Activated CD8-positive, alpha-beta memory T cell treated with anti-CD3 and anti-CD28 coated beads, Interleukin-2, amount 10 ng/mL, durations not matched to agents 7 days and 5 days (primary cell): ENCODE measurements at regions not wholly inside any gene's neighbourhood (a gene's known extent, or its start where the extent isn't known, plus 50 kb on each side); places are given as distances from the start of the nearest gene placed in this dataset.

Source experiments
- ATAC-seq: fragments of 150-1000 bp; cut with Tn5 transposase; one replicate; pipeline ENCODE4 v1.10.0; 2021; ENCODE audit warnings: moderate library complexity
- CTCF ChIA-PET: fragments of 350-600 bp; sonication (Branson Sonifier 250); formaldehyde crosslinking; loops from one replicate; lab custom pipeline; 2021; ENCODE audit warnings: antibody characterized with exemption; lab: Charles Lee
- DNase-seq: peaks from one replicate; pipeline ENCODE4 v3.0.0-alpha.2; 2020
- H3K27ac Mint-ChIP-seq: one replicate; pipeline ENCODE4 v1.8.0; 2021; ENCODE audit warnings: mild to moderate bottlenecking, mixed read lengths
- H3K27me3 Mint-ChIP-seq: one replicate; pipeline ENCODE4 v1.8.0; 2021; ENCODE audit warnings: mixed read lengths
- H3K36me3 Mint-ChIP-seq: one replicate; pipeline ENCODE4 v1.8.0; 2021; ENCODE audit warnings: mild to moderate bottlenecking, mixed read lengths
- H3K4me1 Mint-ChIP-seq: one replicate; pipeline ENCODE4 v1.8.0; 2021; ENCODE audit warnings: mixed read lengths
- H3K4me3 Mint-ChIP-seq: one replicate; pipeline ENCODE4 v1.8.0; 2021; ENCODE audit warnings: mild to moderate bottlenecking, moderate library complexity, mixed read lengths
- H3K9me3 Mint-ChIP-seq: one replicate; pipeline ENCODE4 v1.8.0; 2022; ENCODE audit warnings: low read depth, mixed read lengths

DNA sequence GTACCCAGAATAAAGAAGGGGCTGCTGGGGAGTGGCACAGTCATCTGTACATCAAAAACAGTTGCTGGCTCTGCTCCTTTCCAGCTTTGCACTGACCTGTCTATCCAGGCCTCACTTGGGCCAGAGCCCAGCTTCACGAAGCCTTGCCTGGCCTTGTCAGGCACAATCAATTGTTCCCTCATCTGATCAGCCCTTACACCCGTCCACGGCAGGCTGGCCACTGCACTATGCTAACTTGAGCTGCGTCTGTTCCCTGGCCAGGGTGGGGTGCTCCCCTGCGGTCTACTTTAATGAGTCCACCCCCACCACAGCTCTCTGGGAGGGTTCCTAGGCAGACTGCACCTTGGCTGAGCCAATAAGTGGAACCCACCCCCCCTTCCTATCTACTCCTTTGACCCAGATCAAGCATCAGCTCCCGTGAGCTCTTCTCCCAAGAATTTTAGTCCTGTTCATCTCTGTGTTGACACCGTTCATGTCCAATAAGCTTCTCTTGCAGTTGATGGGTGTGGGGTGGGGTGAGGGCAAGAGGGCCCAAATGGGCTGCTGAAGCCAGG is 74.3 kb upstream of the MLN start:
- Mint-ChIP-seq H3K4me3 (no peak overlapping the region), H3K27me3 (peaks cover 18% of the 10 kb centered on the region), H3K27ac (peak overlapping the region; percentile 21), H3K9me3 (no peaks in the 10 kb centered on the region), H3K4me1 (peaks cover 4% of the 10 kb centered on the region), H3K36me3 (no peaks in the 10 kb centered on the region)
- no peak for DNase-seq
- CTCF ChIA-PET = interaction anchor here (1.4 to 1.6 kb wide), 2 partner anchors 17 to 21 kb away, joined by 4 read pairs; no protein-coding TSS in a partner anchor
- no peak for ATAC-seq

DNA sequence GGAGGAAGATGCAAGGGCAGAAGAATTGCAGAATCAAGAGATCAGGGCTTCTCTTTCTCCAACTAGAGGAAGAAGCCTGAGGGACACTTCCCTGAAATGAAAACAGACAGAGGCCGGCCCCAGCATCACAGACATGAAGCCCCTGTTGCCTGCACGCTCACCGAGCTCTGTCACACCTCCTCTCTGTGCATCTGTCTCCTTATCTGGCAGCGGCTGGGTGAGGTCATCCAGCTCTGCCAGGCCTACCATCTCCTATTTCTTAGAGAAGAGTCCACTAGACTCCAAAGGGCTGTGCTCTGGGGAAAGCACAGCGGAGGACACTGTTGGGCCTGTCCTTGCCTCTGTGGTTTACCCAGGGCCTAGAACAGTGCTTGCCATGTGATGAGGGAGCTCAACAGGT is 71.9 kb upstream of the MLN start:
- Mint-ChIP-seq H3K36me3 (no peaks in the 10 kb centered on the region), H3K9me3 (no peaks in the 10 kb centered on the region), H3K27me3 (peaks cover 11% of the 10 kb centered on the region), H3K4me3 (no peak overlapping the region), H3K27ac (no peak overlapping the region), H3K4me1 (peaks cover 4% of the 10 kb centered on the region)
- DNase-seq (no peak), ATAC-seq (no peak)
- CTCF ChIA-PET = interaction anchor here (0.6 to 1.1 kb wide), 3 partner anchors 9 to 131 kb away, joined by 3 to 5 read pairs (median 3); no protein-coding TSS in a partner anchor

DNA sequence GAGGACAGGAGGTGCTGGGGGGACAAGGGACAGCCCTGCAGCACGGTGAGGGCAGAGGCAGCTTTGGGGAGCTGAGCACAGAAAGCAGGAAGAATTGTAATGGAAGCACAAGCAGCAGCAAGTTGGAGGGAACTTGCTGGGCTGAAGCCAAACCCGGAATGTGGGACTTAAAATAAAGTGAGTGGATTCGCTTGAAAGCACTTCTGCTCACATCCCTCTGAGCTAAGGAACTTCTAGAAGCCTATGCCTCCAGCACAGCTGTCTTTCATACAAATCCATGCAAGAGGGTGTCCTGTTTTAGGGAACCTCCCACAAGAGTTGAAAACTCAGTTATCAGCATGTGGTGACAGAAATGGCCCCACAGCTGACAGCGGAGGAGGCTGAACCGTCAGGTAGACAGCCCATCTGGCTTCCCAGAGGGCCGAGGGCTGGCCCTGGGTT is 71.4 kb upstream of the MLN start:
- ATAC-seq = no peak
- no peaks in the 10 kb centered on the region for H3K9me3 Mint-ChIP-seq
- peaks cover 4% of the 10 kb centered on the region for H3K4me1 Mint-ChIP-seq
- no peak for DNase-seq
- H3K36me3 Mint-ChIP-seq = no peaks in the 10 kb centered on the region
- H3K27me3 Mint-ChIP-seq = peaks cover 11% of the 10 kb centered on the region
- H3K4me3 Mint-ChIP-seq = no peak overlapping the region
- no peak overlapping the region for H3K27ac Mint-ChIP-seq
- CTCF ChIA-PET = interaction anchor here (0.6 to 1.2 kb wide), 2 partner anchors 14 to 126 kb away, joined by 4 to 5 read pairs; no protein-coding TSS in a partner anchor

GRCh38 chr6:33874136-33874760 is 70.4 kb upstream of the MLN start:
- Mint-ChIP-seq H3K27me3 (peaks cover 17% of the 10 kb centered on the region), H3K9me3 (no peaks in the 10 kb centered on the region), H3K27ac (no peak overlapping the region), H3K4me3 (no peak overlapping the region), H3K4me1 (peaks cover 4% of the 10 kb centered on the region), H3K36me3 (no peaks in the 10 kb centered on the region)
- ATAC-seq (no peak), DNase-seq (no peak)
- CTCF ChIA-PET = interaction anchor here (1.2 kb wide), 1 partner anchor 15 kb away, joined by 4 read pairs; no protein-coding TSS in a partner anchor

GRCh38 chr6:33872761-33873160 is 69.0 kb upstream of the MLN start:
- no peak overlapping the region for H3K4me3 Mint-ChIP-seq
- H3K27me3 Mint-ChIP-seq = peaks cover 20% of the 10 kb centered on the region
- DNase-seq (no peak), ATAC-seq (no peak)
- peaks cover 4% of the 10 kb centered on the region for H3K4me1 Mint-ChIP-seq
- CTCF ChIA-PET = no interaction called here
- no peaks in the 10 kb centered on the region for H3K9me3 Mint-ChIP-seq
- H3K27ac Mint-ChIP-seq = no peak overlapping the region
- no peaks in the 10 kb centered on the region for H3K36me3 Mint-ChIP-seq

DNA sequence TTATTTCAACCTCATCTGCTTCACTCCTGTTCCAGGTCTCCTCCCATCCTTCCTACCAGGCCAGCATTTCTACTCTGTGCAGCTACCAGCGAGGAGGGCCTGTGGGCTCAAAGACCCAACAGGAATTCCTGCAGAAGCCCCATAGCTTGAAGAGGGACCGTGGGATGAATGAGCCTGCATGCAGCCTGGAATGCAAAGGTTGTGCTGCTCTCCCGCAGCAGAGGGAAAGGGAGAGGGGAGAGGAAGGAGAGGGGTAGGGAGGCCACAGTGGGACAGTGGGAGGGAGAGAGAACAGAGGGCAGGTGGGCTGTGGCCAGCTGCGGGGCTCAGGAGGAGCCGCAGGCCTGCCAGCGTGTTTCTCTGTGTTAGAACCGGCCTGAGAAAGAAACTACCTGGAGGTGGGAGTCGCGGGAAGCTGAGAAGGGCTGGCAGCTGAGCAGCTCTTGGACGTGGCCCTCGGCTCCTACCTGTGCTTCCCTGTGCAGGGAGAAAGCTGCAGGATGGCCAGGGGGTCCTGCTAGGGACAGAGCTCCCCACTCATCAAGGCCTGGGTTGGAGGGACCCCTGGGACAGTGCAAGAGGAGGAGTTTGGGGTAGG is 66.1 kb upstream of the MLN start:
- H3K9me3 Mint-ChIP-seq = peaks cover 12% of the 10 kb centered on the region

DNA sequence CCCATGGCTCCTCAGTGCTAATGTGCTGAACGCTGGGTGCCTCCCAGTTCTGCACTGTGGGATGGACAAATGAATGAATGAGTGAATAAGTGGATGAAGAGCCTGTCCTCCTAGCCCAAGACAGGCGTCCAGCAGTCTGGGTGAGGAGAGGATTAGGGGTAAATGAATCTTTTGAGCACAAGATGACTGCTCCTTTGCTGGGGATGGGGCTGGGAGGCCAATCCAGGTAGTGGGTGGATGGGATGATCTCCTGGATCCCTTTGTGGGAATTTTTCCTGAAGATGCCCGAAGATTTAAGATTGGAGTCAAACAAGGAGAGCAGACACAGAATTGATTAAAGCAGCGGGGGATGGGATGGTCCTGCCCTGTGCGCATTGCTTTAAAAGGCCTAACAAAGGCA is 65.3 kb upstream of the MLN start:
- Mint-ChIP-seq H3K36me3 (peaks cover 12% of the 10 kb centered on the region), H3K9me3 (peaks cover 12% of the 10 kb centered on the region), H3K4me1 (peaks cover 6% of the 10 kb centered on the region), H3K27me3 (peaks cover 23% of the 10 kb centered on the region), H3K4me3 (no peak overlapping the region), H3K27ac (no peak overlapping the region)
- CTCF ChIA-PET = interaction anchor here (0.8 to 1.2 kb wide), 2 partner anchors 8 to 18 kb away, joined by 3 to 4 read pairs; no protein-coding TSS in a partner anchor
- no peak for DNase-seq
- no peak for ATAC-seq

More for the DNA sequence above, 66.1 kb upstream of the MLN start:
- ATAC-seq (no peak), DNase-seq (no peak)
- CTCF ChIA-PET = no interaction called here
- peaks cover 3% of the 10 kb centered on the region for H3K4me1 Mint-ChIP-seq
- H3K27ac Mint-ChIP-seq = no peak overlapping the region
- H3K27me3 Mint-ChIP-seq = peaks cover 25% of the 10 kb centered on the region
- no peak overlapping the region for H3K4me3 Mint-ChIP-seq
- H3K36me3 Mint-ChIP-seq = peaks cover 11% of the 10 kb centered on the region

DNA sequence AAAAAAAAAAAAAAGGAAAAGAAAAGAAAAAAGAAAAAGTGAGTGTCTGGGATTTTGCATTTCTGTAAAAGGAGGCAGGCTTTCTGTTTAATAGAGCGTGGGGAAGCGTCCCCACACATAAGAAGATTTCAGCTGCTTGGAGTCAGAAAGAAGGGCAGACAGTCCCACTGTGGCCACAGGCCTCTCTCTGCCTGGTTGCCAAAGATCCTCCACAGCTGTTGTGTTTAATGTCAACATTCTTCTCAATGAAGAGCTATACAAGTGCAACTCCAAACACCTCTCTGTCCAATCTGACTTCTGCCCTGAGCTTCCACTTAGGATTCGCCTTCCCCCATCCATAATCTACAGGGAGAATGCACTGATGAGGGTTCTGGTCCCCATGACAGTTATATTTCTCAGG is 64.3 kb upstream of the MLN start:
- CTCF ChIA-PET = interaction anchor here (1.2 kb wide), 1 partner anchor 17 kb away, joined by 4 read pairs; no protein-coding TSS in a partner anchor
- Mint-ChIP-seq H3K27me3 (peaks cover 20% of the 10 kb centered on the region), H3K9me3 (peaks cover 12% of the 10 kb centered on the region), H3K36me3 (peaks cover 14% of the 10 kb centered on the region), H3K27ac (no peak overlapping the region), H3K4me1 (peaks cover 16% of the 10 kb centered on the region), H3K4me3 (no peak overlapping the region)
- ATAC-seq (no peak), DNase-seq (no peak)

DNA sequence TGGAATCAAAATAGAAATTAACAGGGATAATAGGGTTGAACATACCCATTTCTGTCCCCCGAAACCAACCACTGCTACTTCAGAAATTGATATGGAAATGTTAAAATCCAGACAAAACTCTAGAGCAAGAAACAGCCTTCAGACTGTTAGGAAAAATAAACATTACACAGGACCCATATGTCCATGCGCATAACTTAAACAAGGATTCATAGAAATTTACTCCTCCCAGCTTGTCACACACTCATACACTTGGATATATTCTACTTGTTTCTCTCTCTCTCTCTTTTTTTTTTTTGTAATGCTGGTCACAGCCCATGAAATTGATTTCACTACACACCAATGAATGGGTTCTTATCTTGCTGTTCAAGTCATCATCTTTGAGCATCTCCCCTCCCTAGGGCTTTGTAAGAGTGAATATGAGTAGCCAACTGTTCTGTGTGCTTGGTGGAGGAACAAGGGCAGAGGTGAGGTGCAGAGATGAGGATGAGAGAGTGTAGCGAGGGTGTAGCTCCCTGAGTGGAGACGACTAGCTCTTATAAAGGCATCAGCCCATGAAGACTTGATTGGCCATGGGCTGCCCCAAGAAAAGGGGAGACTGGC is 61.8 kb upstream of the MLN start:
- peaks cover 14% of the 10 kb centered on the region for H3K36me3 Mint-ChIP-seq
- peaks cover 16% of the 10 kb centered on the region for H3K27me3 Mint-ChIP-seq
- H3K9me3 Mint-ChIP-seq = peaks cover 12% of the 10 kb centered on the region
- peaks cover 41% of the 10 kb centered on the region for H3K4me1 Mint-ChIP-seq
- CTCF ChIA-PET = interaction anchor here (1.1 kb wide), 1 partner anchor 8 kb away, joined by 4 read pairs; no protein-coding TSS in a partner anchor
- DNase-seq (no peak), ATAC-seq (no peak)
- no peak overlapping the region for H3K27ac Mint-ChIP-seq
- H3K4me3 Mint-ChIP-seq = no peak overlapping the region

- Mint-ChIP-seq H3K27ac (no peak overlapping the region), H3K4me3 (no peak overlapping the region), H3K36me3 (peaks cover 14% of the 10 kb centered on the region), H3K4me1 (peaks cover 53% of the 10 kb centered on the region), H3K27me3 (peaks cover 7% of the 10 kb centered on the region), H3K9me3 (peaks cover 12% of the 10 kb centered on the region)
- ATAC-seq = no peak
- CTCF ChIA-PET = interaction anchor here (0.8 kb wide), 1 partner anchor 26 kb away, joined by 3 read pairs; no protein-coding TSS in a partner anchor
- peak; percentile 51 for DNase-seq
Observed at GRCh38 chr6:33863723-33864440, 60.1 kb upstream of the MLN start.

DNA sequence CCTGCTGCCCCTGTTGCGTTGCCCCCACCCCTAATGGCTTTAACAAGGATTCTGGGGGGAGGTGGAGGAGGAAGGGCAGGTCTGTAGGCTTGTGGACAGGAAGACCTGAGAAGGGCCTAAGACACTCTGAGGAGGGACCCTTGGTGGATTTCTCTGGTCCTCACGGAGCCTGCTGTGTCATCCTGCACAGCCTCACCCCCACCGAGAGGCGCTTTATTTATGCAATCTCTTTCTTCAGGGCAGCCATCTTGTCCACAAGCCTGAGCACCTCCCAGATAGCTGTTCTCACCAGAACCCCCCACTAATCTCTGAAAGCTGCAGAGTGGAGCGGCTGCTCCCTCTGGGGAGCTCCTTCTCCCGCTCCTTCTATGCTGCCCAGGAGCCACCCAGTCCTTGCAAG is 59.3 kb upstream of the MLN start:
- H3K36me3 Mint-ChIP-seq = peaks cover 14% of the 10 kb centered on the region
- CTCF ChIA-PET = no interaction called here
- ATAC-seq = no peak
- peaks cover 7% of the 10 kb centered on the region for H3K27me3 Mint-ChIP-seq
- H3K4me3 Mint-ChIP-seq = no peak overlapping the region
- H3K9me3 Mint-ChIP-seq = peaks cover 12% of the 10 kb centered on the region
- peaks cover 61% of the 10 kb centered on the region for H3K4me1 Mint-ChIP-seq
- H3K27ac Mint-ChIP-seq = no peak overlapping the region
- DNase-seq = no peak

- Mint-ChIP-seq H3K27ac (peak overlapping the region; percentile 82), H3K4me1 (peaks cover 67% of the 10 kb centered on the region), H3K27me3 (peaks cover 7% of the 10 kb centered on the region), H3K36me3 (peaks cover 14% of the 10 kb centered on the region), H3K4me3 (no peak overlapping the region), H3K9me3 (peaks cover 12% of the 10 kb centered on the region)
- ATAC-seq (no peak), DNase-seq (no peak)
- CTCF ChIA-PET = interaction anchor here (4.0 kb wide), 1 partner anchor 165 kb away, joined by 24 read pairs; no protein-coding TSS in a partner anchor
Observed at GRCh38 chr6:33862536-33862935, 58.7 kb upstream of the MLN start.
